Caki2 (cell line): ENCODE measurements at regions not wholly inside any gene's neighbourhood (a gene's known extent, or its start where the extent isn't known, plus 50 kb on each side); places are given as distances from the start of the nearest gene placed in this dataset.

Experiments
- DNase-seq: peaks from one replicate; pipeline ENCODE4 v3.0.0-alpha.2; 2015; ENCODE audit warnings: low read depth
- in situ Hi-C: cut with HindIII; loops from 2 replicates; pipeline ENCODE4 v1.10.0; 2016; ENCODE audit warnings: low sequenced_read_pairs, low pct_unique_long_range_greater_than_20kb, mixed read lengths

- DNase-seq = no peak
- in situ Hi-C loops = no loop called here
Measured at GRCh38 chr9:88237479-88237961, 99.2 kb upstream of the SPATA31C2 start.

- DNase-seq = no peak
- in situ Hi-C loops = no loop called here
Measured at GRCh38 chr9:88236511-88237478, 98.5 kb upstream of the SPATA31C2 start.

- in situ Hi-C loops = no loop called here
- DNase-seq = no peak
Measured at GRCh38 chr9:88235615-88236014, 97.3 kb upstream of the SPATA31C2 start.

GRCh38 chr9:88234114-88234513, 95.8 kb upstream of the SPATA31C2 start:
- in situ Hi-C loops = no loop called here
- DNase-seq = no peak

GRCh38 chr9:88233091-88233490, 94.8 kb upstream of the SPATA31C2 start:
- DNase-seq = no peak
- in situ Hi-C loops = no loop called here

- in situ Hi-C loops = no loop called here
- DNase-seq = no peak
Measured at GRCh38 chr9:88230612-88231011, 92.3 kb upstream of the SPATA31C2 start.

- in situ Hi-C loops = no loop called here
- no peak for DNase-seq
Measured at GRCh38 chr9:88229434-88229833, 91.2 kb upstream of the SPATA31C2 start.

- in situ Hi-C loops = no loop called here
Measured at GRCh38 chr9:88224938-88225337, 86.7 kb upstream of the SPATA31C2 start.

GRCh38 chr9:88221105-88221504, 82.8 kb upstream of the SPATA31C2 start:
- DNase-seq = no peak
- in situ Hi-C loops = no loop called here

More at GRCh38 chr9:88224938-88225337, 86.7 kb upstream of the SPATA31C2 start:
- DNase-seq = no peak

GRCh38 chr9:88220652-88221051, 82.4 kb upstream of the SPATA31C2 start:
- DNase-seq = no peak
- in situ Hi-C loops = no loop called here

- in situ Hi-C loops = no loop called here
Measured at GRCh38 chr9:88219601-88220000, 81.3 kb upstream of the SPATA31C2 start.

GRCh38 chr9:88218726-88219125, 80.5 kb upstream of the SPATA31C2 start:
- in situ Hi-C loops = no loop called here

More at GRCh38 chr9:88219601-88220000, 81.3 kb upstream of the SPATA31C2 start:
- DNase-seq = no peak

GRCh38 chr9:88216126-88216995, 78.1 kb upstream of the SPATA31C2 start:
- DNase-seq = no peak

More at GRCh38 chr9:88218726-88219125, 80.5 kb upstream of the SPATA31C2 start:
- no peak for DNase-seq

GRCh38 chr9:88215196-88216125, 77.2 kb upstream of the SPATA31C2 start:
- in situ Hi-C loops = no loop called here
- DNase-seq = no peak

More at GRCh38 chr9:88216126-88216995, 78.1 kb upstream of the SPATA31C2 start:
- in situ Hi-C loops = no loop called here

- in situ Hi-C loops = no loop called here
Measured at GRCh38 chr9:88202321-88202720, 64.0 kb upstream of the SPATA31C2 start.

GRCh38 chr9:88198341-88198807, 60.1 kb upstream of the SPATA31C2 start:
- in situ Hi-C loops = no loop called here
- DNase-seq = no peak

More at GRCh38 chr9:88202321-88202720, 64.0 kb upstream of the SPATA31C2 start:
- no peak for DNase-seq

GRCh38 chr9:88197781-88198340, 59.6 kb upstream of the SPATA31C2 start:
- no peak for DNase-seq
- in situ Hi-C loops = no loop called here
